GM18858 (cell line): ENCODE measurements at regions not wholly inside any gene's neighbourhood (a gene's known extent, or its start where the extent isn't known, plus 50 kb on each side); places are given as distances from the start of the nearest gene placed in this dataset.

Source experiments
- ATAC-seq: cut with Tn5 transposase; IDR thresholded peaks from one replicate; pipeline ENCODE4 v1.9.1; 2021; ENCODE audit not compliant: unreplicated experiment

- ATAC-seq: no peak
Measured at GRCh38 chr2:5444854-5445253, 247.3 kb upstream of the SOX11 start.

- ATAC-seq: no peak
Measured at GRCh38 chr2:5449867-5450266, 242.3 kb upstream of the SOX11 start.

GRCh38 chr2:5453220-5454050 is 238.7 kb upstream of the SOX11 start:
- ATAC-seq: no peak

- no peak for ATAC-seq
Measured at GRCh38 chr2:5454051-5454390, 238.2 kb upstream of the SOX11 start.

- ATAC-seq: no peak
Measured at GRCh38 chr2:5459041-5459440, 233.1 kb upstream of the SOX11 start.

GRCh38 chr2:5464657-5465056 is 227.5 kb upstream of the SOX11 start:
- no peak for ATAC-seq

- ATAC-seq: no peak
Measured at GRCh38 chr2:5465859-5466258, 226.3 kb upstream of the SOX11 start.

- no peak for ATAC-seq
Measured at GRCh38 chr2:5467178-5467905, 224.8 kb upstream of the SOX11 start.

GRCh38 chr2:5472673-5473072 is 219.5 kb upstream of the SOX11 start:
- ATAC-seq: no peak

- ATAC-seq: no peak
Measured at GRCh38 chr2:5473635-5474034, 218.5 kb upstream of the SOX11 start.

GRCh38 chr2:5474716-5475115 is 217.5 kb upstream of the SOX11 start:
- ATAC-seq: no peak

GRCh38 chr2:5479265-5479928 is 212.8 kb upstream of the SOX11 start:
- no peak for ATAC-seq

- ATAC-seq: no peak
Measured at GRCh38 chr2:5482929-5483331, 209.3 kb upstream of the SOX11 start.

GRCh38 chr2:5484868-5485267 is 207.3 kb upstream of the SOX11 start:
- ATAC-seq: no peak

GRCh38 chr2:5491523-5491922 is 200.7 kb upstream of the SOX11 start:
- no peak for ATAC-seq

- ATAC-seq: no peak
Measured at GRCh38 chr2:5493256-5493655, 198.9 kb upstream of the SOX11 start.

GRCh38 chr2:5494212-5494611 is 198.0 kb upstream of the SOX11 start:
- ATAC-seq: no peak

GRCh38 chr2:5495586-5495985 is 196.6 kb upstream of the SOX11 start:
- no peak for ATAC-seq

- no peak for ATAC-seq
Measured at GRCh38 chr2:5497874-5498273, 194.3 kb upstream of the SOX11 start.

GRCh38 chr2:5501807-5502206 is 190.4 kb upstream of the SOX11 start:
- no peak for ATAC-seq

GRCh38 chr2:5502385-5502784 is 189.8 kb upstream of the SOX11 start:
- no peak for ATAC-seq

- no peak for ATAC-seq
Measured at GRCh38 chr2:5504756-5505155, 187.4 kb upstream of the SOX11 start.
